ENCODE measurements at regions not wholly inside any gene's neighbourhood (a gene's known extent, or its start where the extent isn't known, plus 50 kb on each side); places are given as distances from the start of the nearest gene placed in this dataset.
"Not testable (repeated sequence)": the region's sequence is repeated elsewhere in the genome, so short reads cannot be mapped to it uniquely, and the experiment has no call there.

DNA sequence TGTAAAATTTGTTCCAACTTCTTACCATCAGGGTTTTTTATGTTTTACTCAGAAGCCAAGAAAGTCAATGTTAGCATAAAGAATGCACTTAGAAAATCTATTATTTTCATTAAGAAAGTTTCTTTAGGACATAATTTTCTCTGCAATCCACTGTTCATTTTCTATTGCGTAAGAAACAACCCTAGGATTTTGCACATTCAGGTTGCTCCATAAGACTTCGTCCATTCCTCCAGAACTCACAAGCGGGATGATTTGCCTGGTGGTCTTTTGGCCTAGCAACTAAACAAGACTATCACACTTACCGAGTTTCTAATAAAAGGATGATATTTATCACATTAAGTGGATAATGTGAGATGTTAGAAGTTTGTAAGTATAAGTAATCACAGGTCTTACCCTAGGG is 376.3 kb upstream of the INTU start:
- H3K4me1 Mint-ChIP-seq: no peaks in the 10 kb centered on the region
- ATAC-seq (replicated peaks): no peak
- H3K4me3 Mint-ChIP-seq: no peak overlapping the region
- no peak for DNase-seq
- peaks cover 4 to 5% of the 10 kb centered on the region in 2 donors for H3K9me3 Mint-ChIP-seq
- H3K27me3 Mint-ChIP-seq: no peaks in the 10 kb centered on the region
- H3K27ac Mint-ChIP-seq: no peak overlapping the region
- H3K36me3 Mint-ChIP-seq: no peaks in the 10 kb centered on the region

DNA sequence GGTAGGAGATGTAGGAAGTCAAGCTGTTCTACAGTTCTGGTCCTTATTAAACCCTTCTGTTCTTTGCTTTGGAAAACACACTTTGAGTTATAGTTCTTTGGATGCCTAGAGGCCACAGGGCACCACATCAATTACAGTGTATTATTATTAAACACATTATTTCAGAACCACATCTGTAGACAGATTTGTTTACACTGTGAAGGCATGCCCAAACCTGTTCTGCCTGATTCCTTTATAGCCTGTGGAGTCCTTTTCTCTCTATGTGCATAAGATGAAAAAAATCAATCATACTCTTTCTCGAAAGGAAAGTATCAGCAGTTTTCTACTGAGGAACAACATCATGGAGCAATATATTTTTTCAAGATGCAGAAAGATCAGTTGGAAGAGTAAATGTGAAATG is 371.3 kb upstream of the INTU start:
- no peak for ATAC-seq (replicated peaks)
- Mint-ChIP-seq H3K9me3 (peaks cover 4 to 6% of the 10 kb centered on the region in 2 donors), H3K36me3 (no peaks in the 10 kb centered on the region), H3K4me1 (no peaks in the 10 kb centered on the region), H3K27me3 (no peaks in the 10 kb centered on the region), H3K4me3 (no peak overlapping the region), H3K27ac (no peak overlapping the region)
- DNase-seq: no peak

DNA sequence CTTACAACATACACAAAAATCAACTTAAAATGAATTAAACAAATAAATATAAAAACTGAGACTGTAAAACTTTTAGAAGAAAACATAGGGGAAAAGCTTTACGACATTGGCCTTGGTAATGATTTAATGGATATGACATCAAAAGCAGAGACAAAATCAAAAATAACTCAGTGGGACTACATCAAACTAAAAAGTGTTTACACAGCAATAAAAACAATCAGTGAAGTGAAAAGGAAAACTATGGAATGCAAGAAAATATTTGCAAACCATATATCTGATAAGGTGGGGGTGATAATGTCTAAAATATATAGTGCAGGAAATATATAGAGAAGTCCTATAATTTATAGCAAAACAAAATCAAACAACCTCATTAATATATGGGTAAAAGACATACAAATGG is 364.4 kb upstream of the INTU start:
- no peaks in the 10 kb centered on the region for H3K27me3 Mint-ChIP-seq
- DNase-seq (no peak), ATAC-seq (replicated peaks) (no peak)
- H3K36me3 Mint-ChIP-seq: no peaks in the 10 kb centered on the region
- H3K9me3 Mint-ChIP-seq: peaks cover 3 to 8% of the 10 kb centered on the region in 2 donors
- H3K27ac Mint-ChIP-seq: no peak overlapping the region
- no peak overlapping the region for H3K4me3 Mint-ChIP-seq
- no peaks in the 10 kb centered on the region for H3K4me1 Mint-ChIP-seq

DNA sequence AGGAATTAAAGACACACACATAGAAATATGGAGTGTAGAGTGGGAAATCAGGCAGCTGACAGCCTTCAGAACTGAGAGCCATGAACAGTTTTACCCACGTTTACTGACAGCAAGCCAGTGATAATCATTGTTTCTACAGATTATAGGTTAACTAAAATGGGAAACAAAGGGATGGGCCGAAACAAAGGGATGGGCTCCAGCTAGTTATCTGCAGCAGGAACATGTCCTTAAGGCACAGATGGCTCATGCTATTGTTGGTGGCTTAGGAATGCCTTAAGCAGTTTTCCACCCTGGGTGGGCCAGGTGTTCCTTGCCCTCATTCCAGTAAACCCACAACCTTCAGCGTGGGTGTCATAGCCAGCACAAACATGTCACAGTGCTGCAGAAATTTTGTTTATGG is 355.7 kb upstream of the INTU start:
- DNase-seq; H3K36me3 Mint-ChIP-seq; ATAC-seq (replicated peaks); H3K27me3 Mint-ChIP-seq; H3K4me1 Mint-ChIP-seq; H3K27ac Mint-ChIP-seq; H3K9me3 Mint-ChIP-seq; H3K4me3 Mint-ChIP-seq: not testable (repeated sequence)

DNA sequence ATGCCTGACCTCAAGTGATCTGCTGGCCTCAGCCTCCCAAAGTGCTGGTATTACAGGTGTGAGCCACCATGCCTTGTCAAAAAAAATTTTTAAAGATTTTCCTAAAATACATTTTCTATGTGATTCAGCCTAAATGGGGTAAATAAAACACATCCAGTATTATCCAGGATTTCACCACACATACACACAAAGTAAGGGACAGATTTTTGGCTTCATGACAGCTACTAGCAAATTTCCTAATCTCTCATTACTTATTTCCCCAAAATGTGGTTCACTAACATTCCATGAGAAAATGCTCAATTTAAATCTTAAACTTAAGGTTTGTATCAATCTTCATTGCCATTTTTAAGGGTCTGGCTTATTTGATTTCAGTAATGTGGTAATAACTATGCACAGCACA is 348.5 kb upstream of the INTU start:
- peaks cover 4% of the 10 kb centered on the region in 2 donors for H3K9me3 Mint-ChIP-seq
- no peaks in the 10 kb centered on the region for H3K4me1 Mint-ChIP-seq
- no peaks in the 10 kb centered on the region for H3K27me3 Mint-ChIP-seq
- H3K36me3 Mint-ChIP-seq: no peaks in the 10 kb centered on the region
- no peak overlapping the region for H3K4me3 Mint-ChIP-seq
- DNase-seq (no peak), ATAC-seq (replicated peaks) (no peak)
- H3K27ac Mint-ChIP-seq: no peak overlapping the region

DNA sequence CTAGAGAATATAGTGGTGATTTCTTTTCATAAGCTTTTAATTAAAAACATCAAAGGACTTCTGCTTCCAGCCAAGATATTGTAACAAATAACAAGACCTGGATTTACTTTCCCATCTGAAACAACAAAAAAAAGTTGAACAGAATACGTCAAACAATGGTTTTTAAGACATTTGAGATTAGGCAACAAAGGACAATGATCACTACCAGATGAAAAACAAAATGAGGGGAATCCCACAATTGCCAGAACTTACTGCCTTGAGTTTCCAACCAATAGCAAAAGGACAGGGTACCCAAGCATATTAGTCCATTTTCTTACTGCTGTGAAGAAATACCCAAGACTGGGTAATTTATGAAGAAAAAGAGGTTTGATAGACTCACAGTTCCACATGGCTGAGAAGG is 341.4 kb upstream of the INTU start:
- no peaks in the 10 kb centered on the region for H3K36me3 Mint-ChIP-seq
- H3K4me1 Mint-ChIP-seq: no peaks in the 10 kb centered on the region
- H3K4me3 Mint-ChIP-seq: no peak overlapping the region
- no peaks in the 10 kb centered on the region for H3K27me3 Mint-ChIP-seq
- DNase-seq (no peak), ATAC-seq (replicated peaks) (no peak)
- H3K9me3 Mint-ChIP-seq: peaks cover 8 to 12% of the 10 kb centered on the region in 2 donors
- no peak overlapping the region for H3K27ac Mint-ChIP-seq

DNA sequence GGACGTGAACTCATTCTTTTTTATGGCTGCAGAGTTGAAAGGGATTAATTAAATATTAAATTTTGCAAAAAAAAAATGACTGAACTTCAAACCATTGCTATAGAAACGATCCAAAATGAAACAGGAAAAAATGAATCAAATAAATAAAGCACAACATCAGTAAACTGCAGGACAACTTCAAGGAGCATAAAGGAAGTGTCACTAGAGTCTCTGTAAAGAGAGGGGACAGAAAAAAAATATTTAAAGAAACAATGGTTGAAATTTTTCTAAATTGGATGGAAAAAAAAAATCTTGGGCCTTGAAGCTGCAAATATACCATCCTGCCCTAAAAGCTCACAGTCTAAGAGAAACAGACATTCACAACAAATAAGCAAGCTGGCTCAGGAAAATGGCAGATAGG is 339.3 kb upstream of the INTU start:
- ATAC-seq (replicated peaks) (no peak), DNase-seq (no peak)
- Mint-ChIP-seq H3K27me3 (no peaks in the 10 kb centered on the region), H3K27ac (no peak overlapping the region), H3K4me1 (no peaks in the 10 kb centered on the region), H3K4me3 (no peak overlapping the region), H3K36me3 (no peaks in the 10 kb centered on the region), H3K9me3 (peaks cover 12 to 21% of the 10 kb centered on the region in 2 donors)

DNA sequence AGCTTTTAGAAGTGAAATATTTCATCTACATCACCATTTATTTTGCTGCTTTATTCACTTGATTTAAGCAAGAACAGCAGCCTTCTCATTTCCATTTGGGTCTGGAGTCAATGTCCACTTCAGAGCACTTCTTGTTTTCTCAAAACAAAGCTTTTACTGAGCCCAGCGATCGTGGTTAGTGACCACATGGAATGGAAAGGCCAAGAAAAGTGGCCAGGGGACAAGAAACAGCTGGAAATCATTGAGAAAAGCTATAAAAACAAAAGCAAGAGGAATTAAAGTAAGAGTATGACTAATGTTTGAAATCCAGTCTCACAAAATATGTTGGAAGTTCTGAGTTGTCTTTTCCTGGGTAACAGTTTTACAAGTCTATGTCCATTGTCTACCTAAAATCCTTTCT is 328.4 kb upstream of the INTU start:
- DNase-seq: no peak
- no peaks in the 10 kb centered on the region for H3K4me1 Mint-ChIP-seq

DNA sequence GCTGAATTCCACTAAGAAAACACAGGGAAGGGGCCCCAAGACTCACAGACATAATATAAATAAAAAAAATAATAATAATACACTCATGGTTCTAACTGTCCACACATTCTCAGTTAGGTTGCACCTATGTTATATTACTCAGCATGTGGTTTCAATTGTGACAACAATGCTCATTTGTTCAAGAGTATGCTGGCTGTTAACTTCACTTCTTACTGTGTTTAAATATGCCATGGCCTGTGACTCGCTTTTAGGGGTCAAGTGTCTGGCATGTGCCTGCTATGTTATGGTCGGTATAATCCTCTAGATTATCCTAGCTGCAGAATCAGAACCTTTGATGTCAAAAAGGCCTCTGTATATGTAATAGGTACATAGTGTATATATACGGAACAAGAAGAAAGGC is 324.8 kb upstream of the INTU start:
- peaks cover 0 to 2% of the 10 kb centered on the region in 2 donors for H3K36me3 Mint-ChIP-seq
- no peak overlapping the region for H3K4me3 Mint-ChIP-seq
- peaks cover 4 to 10% of the 10 kb centered on the region in 2 donors for H3K9me3 Mint-ChIP-seq
- DNase-seq: no peak
- ATAC-seq (replicated peaks): no peak
- no peaks in the 10 kb centered on the region for H3K27me3 Mint-ChIP-seq
- no peaks in the 10 kb centered on the region for H3K4me1 Mint-ChIP-seq
- no peak overlapping the region for H3K27ac Mint-ChIP-seq

More for the DNA sequence above, 328.4 kb upstream of the INTU start:
- no peak for ATAC-seq (replicated peaks)
- H3K4me3 Mint-ChIP-seq: no peak overlapping the region
- no peak overlapping the region for H3K27ac Mint-ChIP-seq
- H3K36me3 Mint-ChIP-seq: no peaks in the 10 kb centered on the region
- H3K27me3 Mint-ChIP-seq: no peaks in the 10 kb centered on the region
- H3K9me3 Mint-ChIP-seq: peaks cover 12 to 15% of the 10 kb centered on the region in 2 donors

DNA sequence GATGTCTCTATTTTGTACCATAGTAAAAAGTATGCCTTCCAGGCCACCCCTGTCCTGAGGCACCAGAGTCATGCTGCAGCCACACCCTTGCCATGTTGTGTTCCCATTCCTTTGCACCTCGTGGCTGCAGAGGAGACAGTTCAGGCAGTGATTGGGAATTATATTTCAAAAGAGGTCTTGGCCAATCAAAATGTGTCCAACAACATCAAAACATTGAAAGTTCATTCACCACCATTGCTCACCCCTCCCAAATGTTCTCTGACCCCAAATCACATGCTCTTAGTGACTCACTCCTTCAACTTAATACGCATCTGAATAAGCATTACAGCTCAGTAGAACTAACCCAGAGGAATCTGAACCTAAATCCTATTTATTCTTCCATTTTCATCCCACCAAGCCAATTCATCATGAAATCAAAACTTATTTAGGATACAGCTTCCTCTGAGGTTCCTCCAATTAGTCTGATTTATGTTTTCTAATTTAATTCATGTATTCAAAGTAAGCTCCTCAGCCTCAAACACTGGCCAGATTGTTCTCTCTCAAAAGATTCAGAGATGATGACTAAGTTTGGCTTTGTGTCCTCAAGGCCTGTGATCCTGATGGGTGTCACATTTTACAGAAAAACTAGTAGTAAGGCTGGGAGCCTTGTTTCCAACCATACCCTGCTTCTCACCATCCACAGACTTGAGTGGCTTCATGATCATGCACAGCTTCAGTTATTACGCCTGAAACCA is 323.2 kb upstream of the INTU start:
- peaks cover 18 to 19% of the 10 kb centered on the region in 2 donors for H3K9me3 Mint-ChIP-seq
- no peaks in the 10 kb centered on the region for H3K27me3 Mint-ChIP-seq
- DNase-seq (no peak), ATAC-seq (replicated peaks) (no peak)
- H3K4me3 Mint-ChIP-seq: no peak overlapping the region
- no peak overlapping the region for H3K27ac Mint-ChIP-seq
- H3K4me1 Mint-ChIP-seq: no peaks in the 10 kb centered on the region
- H3K36me3 Mint-ChIP-seq: peaks cover 0 to 4% of the 10 kb centered on the region in 2 donors

DNA sequence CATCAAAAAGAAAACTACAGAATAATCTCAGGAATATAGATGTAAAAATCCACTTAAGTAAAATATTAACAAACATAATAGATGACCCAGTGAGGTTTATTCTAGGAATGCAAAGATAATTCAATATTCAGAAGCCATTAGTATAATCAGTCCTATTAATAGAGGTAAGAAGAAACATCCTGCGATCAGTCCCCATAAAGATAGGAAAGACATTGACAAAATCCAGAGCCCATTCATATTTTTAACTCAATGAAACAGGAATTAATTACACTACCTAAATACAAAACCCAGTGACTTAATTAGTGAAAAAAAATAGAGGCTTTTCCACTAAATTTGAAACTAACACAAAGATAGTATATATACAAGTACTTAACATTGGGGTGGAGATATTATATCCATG is 321.4 kb upstream of the INTU start:
- Mint-ChIP-seq H3K9me3 (peaks cover 24 to 25% of the 10 kb centered on the region in 2 donors), H3K36me3 (peaks cover 0 to 4% of the 10 kb centered on the region in 2 donors)
- no peak for DNase-seq

DNA sequence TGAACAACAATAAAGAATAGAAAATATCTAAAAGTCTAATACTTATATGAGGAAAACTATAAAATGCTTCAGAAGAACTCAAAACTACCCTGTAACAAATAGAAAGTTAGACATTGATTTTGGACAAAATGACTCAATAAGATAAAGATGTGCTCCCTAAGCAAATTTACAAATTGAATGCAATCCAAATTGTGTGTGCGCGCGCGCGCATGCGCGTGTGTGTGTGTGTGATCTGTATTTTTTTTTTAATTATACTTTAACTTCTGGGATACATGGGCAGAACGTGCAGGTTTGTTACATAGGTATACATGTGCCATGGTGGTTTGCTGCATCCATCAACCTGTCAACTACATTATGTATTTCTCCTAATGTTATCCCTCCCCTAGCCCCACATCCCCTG is 320.8 kb upstream of the INTU start:
- no peaks in the 10 kb centered on the region for H3K27me3 Mint-ChIP-seq
- peaks cover 0 to 4% of the 10 kb centered on the region in 2 donors for H3K36me3 Mint-ChIP-seq
- H3K4me3 Mint-ChIP-seq: no peak overlapping the region
- H3K27ac Mint-ChIP-seq: no peak overlapping the region
- H3K9me3 Mint-ChIP-seq: peaks cover 24 to 25% of the 10 kb centered on the region in 2 donors
- H3K4me1 Mint-ChIP-seq: no peaks in the 10 kb centered on the region
- ATAC-seq (replicated peaks): no peak
- DNase-seq: no peak

More for the DNA sequence above, 321.4 kb upstream of the INTU start:
- no peaks in the 10 kb centered on the region for H3K4me1 Mint-ChIP-seq
- H3K27ac Mint-ChIP-seq: no peak overlapping the region
- no peaks in the 10 kb centered on the region for H3K27me3 Mint-ChIP-seq
- no peak overlapping the region for H3K4me3 Mint-ChIP-seq
- ATAC-seq (replicated peaks): no peak

DNA sequence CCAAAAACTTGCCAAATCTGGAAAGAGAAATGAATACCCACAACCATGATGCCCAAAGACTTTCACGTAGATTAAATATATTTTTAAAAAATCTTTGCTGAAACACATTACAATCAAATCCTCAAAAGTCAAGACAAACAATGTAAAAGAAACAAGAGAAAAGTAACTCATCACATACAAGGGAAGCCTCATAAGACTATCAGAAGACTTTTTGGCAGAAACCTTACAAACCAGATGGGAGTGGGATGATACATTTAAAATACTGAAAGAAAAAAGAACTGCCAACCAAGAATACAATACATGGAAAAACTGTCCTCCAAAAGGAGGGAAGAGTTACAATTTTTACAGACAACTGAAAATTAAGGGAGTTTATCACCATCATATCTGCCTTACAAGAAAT is 319.0 kb upstream of the INTU start:
- Mint-ChIP-seq H3K4me1 (no peaks in the 10 kb centered on the region), H3K27me3 (no peaks in the 10 kb centered on the region), H3K4me3 (no peak overlapping the region), H3K27ac (no peak overlapping the region), H3K36me3 (peaks cover 0 to 4% of the 10 kb centered on the region in 2 donors), H3K9me3 (peaks cover 24 to 25% of the 10 kb centered on the region in 2 donors)
- ATAC-seq (replicated peaks) (no peak), DNase-seq (no peak)

DNA sequence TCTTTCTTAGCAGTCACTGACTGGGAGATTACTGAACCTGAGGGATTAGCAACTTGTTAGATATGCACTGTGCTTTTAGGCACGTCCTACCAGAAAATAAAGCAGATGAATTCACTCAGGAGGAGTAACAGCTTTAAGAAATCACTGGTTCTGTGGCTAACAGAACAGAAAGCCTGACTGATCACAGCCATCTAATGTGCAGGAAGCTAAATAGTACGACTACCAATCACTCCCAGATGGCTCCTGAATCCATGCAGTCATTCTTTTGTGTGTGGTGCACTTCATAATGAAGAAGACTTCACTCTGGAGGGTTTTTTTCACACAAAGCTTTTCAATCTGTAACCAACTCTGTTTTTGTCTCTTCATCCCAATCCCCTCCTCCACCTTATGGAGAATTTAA is 305.3 kb upstream of the INTU start:
- ATAC-seq (replicated peaks): no peak
- Mint-ChIP-seq H3K27ac (no peak overlapping the region), H3K4me1 (no peaks in the 10 kb centered on the region), H3K36me3 (no peaks in the 10 kb centered on the region), H3K9me3 (peaks cover 4% of the 10 kb centered on the region in 2 donors), H3K4me3 (no peak overlapping the region), H3K27me3 (no peaks in the 10 kb centered on the region)
- no peak for DNase-seq

DNA sequence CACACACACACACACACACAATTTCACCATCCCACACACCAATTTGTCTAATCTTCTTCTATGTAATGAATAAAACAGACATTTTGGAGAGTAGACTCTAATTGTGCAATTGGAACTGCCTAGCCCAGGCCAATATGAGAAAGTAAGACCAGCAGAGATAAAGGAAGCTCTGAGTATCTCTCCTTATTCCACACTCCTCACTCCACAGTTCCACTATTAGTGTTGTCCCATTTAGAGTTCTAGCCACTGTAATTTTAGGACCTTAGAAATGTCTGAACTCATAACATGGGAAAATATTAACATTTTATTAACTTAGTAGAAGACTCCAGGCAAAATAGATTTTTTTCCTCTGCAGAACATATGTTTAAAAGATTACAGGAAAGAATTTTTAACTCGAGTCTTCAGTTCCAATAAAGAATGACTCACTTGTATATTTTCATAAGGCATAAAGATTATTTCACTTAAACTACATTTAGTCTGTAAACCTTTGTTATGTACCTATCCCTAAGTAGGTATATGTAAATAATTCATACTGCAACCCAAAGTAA is 297.6 kb upstream of the INTU start:
- no peak overlapping the region for H3K4me3 Mint-ChIP-seq
- no peaks in the 10 kb centered on the region for H3K36me3 Mint-ChIP-seq
- H3K4me1 Mint-ChIP-seq: no peaks in the 10 kb centered on the region
- no peak for ATAC-seq (replicated peaks)
- no peaks in the 10 kb centered on the region for H3K9me3 Mint-ChIP-seq
- DNase-seq: no peak
- H3K27ac Mint-ChIP-seq: no peak overlapping the region
- H3K27me3 Mint-ChIP-seq: no peaks in the 10 kb centered on the region
